H1 (cell line): ENCODE measurements at regions not wholly inside any gene's neighbourhood (a gene's known extent, or its start where the extent isn't known, plus 50 kb on each side); places are given as distances from the start of the nearest gene placed in this dataset.

Experiments used
- CTCF ChIA-PET: fragments of 300-600 bp; sonication (Branson Sonifier 250); formaldehyde crosslinking; loops from one replicate; lab custom pipeline; 2021; ENCODE audit not compliant: partially characterized antibody; lab: Charles Lee
- POLR2A ChIA-PET: fragments of 300-600 bp; sonication (Branson Sonifier 250); formaldehyde crosslinking; loops from one replicate; lab custom pipeline; 2021; ENCODE audit warnings: inconsistent platforms; ENCODE audit not compliant: partially characterized antibody; lab: Charles Lee
- DNase-seq, 2 experiments: peaks; one replicate each; pipeline versions ENCODE4 v3.0.0 to v3.0.0-alpha.2; 2010 to 2022; ENCODE audit warnings: low spot score in 2 of 2, low read depth in 1 of 2, mixed read lengths in 1 of 2
- FAIRE-seq: peaks from 2 replicates; lab custom pipeline; 2011; peaks lifted over from hg19 to GRCh38; lab: Jason Lieb, UNC
- H2AFZ ChIP-seq: 2 replicates; pipeline ENCODE4 v1.8.1; 2012; ENCODE audit warnings: low read length, inconsistent platforms
- H2AK5ac ChIP-seq: 2 replicates; pipeline ENCODE4 v1.6.1; 2013; ENCODE audit warnings: low read depth, low read length
- H2BK120ac ChIP-seq: replicated peaks from 2 replicates; pipeline ENCODE3; 2013; ENCODE audit warnings: low read depth, low read length, inconsistent platforms
- H2BK12ac ChIP-seq: 2 replicates; pipeline ENCODE4 v1.6.1; 2013; ENCODE audit warnings: low read depth, low read length
- H2BK15ac ChIP-seq: 2 replicates; pipeline ENCODE4 v1.6.1; 2013; ENCODE audit warnings: low read length
- H2BK20ac ChIP-seq: 2 replicates; pipeline ENCODE4 v1.6.1; 2013; ENCODE audit warnings: low read length
- H2BK5ac ChIP-seq: 2 replicates; pipeline ENCODE4 v1.6.1; 2013; ENCODE audit warnings: low read depth, low read length
- H3K14ac ChIP-seq: 2 replicates; pipeline ENCODE4 v1.6.1; 2013; ENCODE audit warnings: inconsistent platforms; ENCODE audit not compliant: insufficient read length
- H3K18ac ChIP-seq: 2 replicates; pipeline ENCODE4 v1.6.1; 2013; ENCODE audit warnings: low read length; ENCODE audit errors: extremely low read depth
- H3K23ac ChIP-seq: 2 replicates; pipeline ENCODE4 v1.6.1; 2013; ENCODE audit warnings: inconsistent platforms; ENCODE audit not compliant: insufficient read length
- H3K23me2 ChIP-seq: 2 replicates; pipeline ENCODE4 v1.6.1; 2013; ENCODE audit warnings: low read depth, low read length
- H3K27ac ChIP-seq: 2 replicates; pipeline ENCODE4 v1.6.1; 2011; ENCODE audit warnings: low read depth, low read length, inconsistent platforms
- H3K27me3 ChIP-seq, 4 experiments: replicated peaks in 1 of 4; 1 replicate in 1 of 4; 2 replicates in 3 of 4; pipeline versions ENCODE4 v1.6.1 to v1.8.1; 2011 to 2013; ENCODE audit warnings: low read length in 3 of 4, mild to moderate bottlenecking in 3 of 4, inconsistent platforms in 2 of 4, mixed read lengths in 2 of 4, moderate library complexity in 1 of 4; ENCODE audit not compliant: control insufficient read depth in 3 of 4, insufficient read depth in 3 of 4; ENCODE audit errors: extremely low read depth in 1 of 4
- H3K36me3 ChIP-seq, 4 experiments: 2 replicates each; pipeline versions ENCODE4 v1.6.1 to v1.8.1; 2011 to 2013; ENCODE audit warnings: mild to moderate bottlenecking in 4 of 4, low read length in 3 of 4, moderate library complexity in 2 of 4, control low read depth in 1 of 4, inconsistent platforms in 1 of 4; ENCODE audit not compliant: insufficient read depth in 4 of 4, control insufficient read depth in 2 of 4
- H3K4ac ChIP-seq: replicated peaks from 2 replicates; pipeline ENCODE3; 2013; ENCODE audit warnings: low read length, low read depth, mixed read lengths, inconsistent platforms; ENCODE audit not compliant: insufficient read length
- H3K4me1 ChIP-seq, 4 experiments: replicated peaks in 1 of 4; 1 replicate in 1 of 4; 2 replicates in 3 of 4; pipeline versions ENCODE4 v1.6.1 to v1.8.1; 2011 to 2013; ENCODE audit warnings: low read length in 3 of 4, inconsistent platforms in 2 of 4, mixed read lengths in 1 of 4; ENCODE audit not compliant: insufficient read depth in 4 of 4, control insufficient read depth in 3 of 4
- H3K4me2 ChIP-seq, 2 experiments: 2 replicates each; pipeline versions ENCODE4 v1.6.1 to v1.8.1; 2011 to 2013; ENCODE audit warnings: low read depth in 2 of 2, low read length in 2 of 2, control low read depth in 1 of 2, inconsistent platforms in 1 of 2, mild to moderate bottlenecking in 1 of 2; ENCODE audit not compliant: insufficient read depth in 1 of 2
- H3K4me3 ChIP-seq, 4 experiments: fragments of 200-600, 300-600 bp in 1 of 4; sonication (generic), shearing (Covaris generic), sonication (Bioruptor Twin) in 1 of 4; 2 replicates each; pipeline versions ENCODE4 v1.5.1 to v1.8.1; 2011 to 2016; ENCODE audit warnings: low read length in 4 of 4, low read depth in 3 of 4, control low read depth in 2 of 4, inconsistent platforms in 2 of 4, mild to moderate bottlenecking in 2 of 4, mixed read lengths in 1 of 4, moderate library complexity in 1 of 4; ENCODE audit not compliant: insufficient read depth in 2 of 4; ENCODE audit errors: extremely low read depth in 1 of 4
- H3K56ac ChIP-seq: replicated peaks from 2 replicates; pipeline ENCODE3; 2013; ENCODE audit warnings: low read depth, mild to moderate bottlenecking, mixed read lengths, low read length, inconsistent platforms; ENCODE audit not compliant: insufficient read length
- H3K79me1 ChIP-seq: 2 replicates; pipeline ENCODE4 v1.6.1; 2013; ENCODE audit warnings: low read depth, low read length, control low read depth
- H3K79me2 ChIP-seq, 2 experiments: 2 replicates each; pipeline versions ENCODE4 v1.6.1 to v1.8.1; 2012 to 2013; ENCODE audit warnings: low read length in 2 of 2, mild to moderate bottlenecking in 2 of 2, inconsistent platforms in 1 of 2; ENCODE audit not compliant: insufficient read depth in 2 of 2, control insufficient read depth in 1 of 2
- H3K9ac ChIP-seq, 4 experiments: replicated peaks in 1 of 4; 1 replicate in 1 of 4; 2 replicates in 3 of 4; pipeline versions ENCODE4 v1.6.1 to v1.8.1; 2011 to 2013; ENCODE audit warnings: low read depth in 3 of 4, low read length in 3 of 4, control low read depth in 2 of 4, mild to moderate bottlenecking in 2 of 4, moderate library complexity in 2 of 4, inconsistent platforms in 1 of 4; ENCODE audit errors: extremely low read depth in 1 of 4
- H3K9me3 ChIP-seq, 2 experiments: 2 replicates each; pipeline versions ENCODE4 v1.6.1 to v1.8.1; 2012 to 2013; ENCODE audit warnings: mild to moderate bottlenecking in 2 of 2, moderate library complexity in 2 of 2, control low read depth in 1 of 2, inconsistent platforms in 1 of 2, low read depth in 1 of 2, low read length in 1 of 2, mixed read lengths in 1 of 2; ENCODE audit not compliant: insufficient read depth in 2 of 2
- H4K20me1 ChIP-seq, 2 experiments: replicated peaks in 1 of 2; 2 replicates each; pipeline versions ENCODE3 to v1.8.1; 2011 to 2013; ENCODE audit warnings: inconsistent platforms in 2 of 2, low read length in 2 of 2, mild to moderate bottlenecking in 1 of 2; ENCODE audit not compliant: insufficient read depth in 2 of 2, control insufficient read depth in 1 of 2
- H4K5ac ChIP-seq: 2 replicates; pipeline ENCODE4 v1.6.1; 2013; ENCODE audit warnings: low read length, low read depth, mixed read lengths, inconsistent platforms; ENCODE audit not compliant: insufficient read length
- H4K8ac ChIP-seq: 2 replicates; pipeline ENCODE4 v1.8.0; 2013; ENCODE audit warnings: mild to moderate bottlenecking, moderate library complexity, low read length, inconsistent platforms; ENCODE audit not compliant: insufficient read depth; ENCODE audit errors: extremely low read depth
- H4K91ac ChIP-seq: replicated peaks from 2 replicates; pipeline ENCODE3; 2013; ENCODE audit warnings: low read length, mixed read lengths, inconsistent platforms; ENCODE audit not compliant: insufficient read length
- BCL11A ChIP-seq, 2 experiments: IDR thresholded peaks; one replicate each; pipeline ENCODE4 v1.6.1; 2011; ENCODE audit warnings: low read depth in 2 of 2, low read length in 2 of 2, mild to moderate bottlenecking in 2 of 2
- KDM4A ChIP-seq: IDR thresholded peaks from one replicate; pipeline ENCODE4 v1.7.1; 2012; ENCODE audit warnings: low read depth, mild to moderate bottlenecking, moderate library complexity, low read length, inconsistent platforms; ENCODE audit not compliant: severe bottlenecking
- RAD21 ChIP-seq, 2 experiments: IDR thresholded peaks in 1 of 2; conservative IDR thresholded peaks in 1 of 2; 2 replicates each; pipeline ENCODE4 v1.6.1; 2011; ENCODE audit warnings: low read depth in 2 of 2, low read length in 2 of 2, improper control_type of control experiment in 1 of 2, inconsistent platforms in 1 of 2, mild to moderate bottlenecking in 1 of 2, moderate library complexity in 1 of 2
- SRF ChIP-seq: IDR thresholded peaks from 2 replicates; pipeline ENCODE4 v1.6.1; 2011; ENCODE audit warnings: mild to moderate bottlenecking, low read depth, low read length, moderate library complexity
- TCF12 ChIP-seq: IDR thresholded peaks from 2 replicates; pipeline ENCODE4 v1.6.1; 2011; ENCODE audit warnings: low read depth, mild to moderate bottlenecking, low read length
- WGBS, 2 experiments: shearing (Covaris generic) in 1 of 2; methylation state at CpG; one replicate each; pipeline versions ENCODE4 v1.1.6 to v1.1.7; 2013 to 2015; ENCODE audit warnings: low lambda C conversion rate in 2 of 2, mixed read lengths in 2 of 2, inconsistent platforms in 1 of 2, low coverage in 1 of 2, missing lambda C conversion rate in 1 of 2; ENCODE audit not compliant: insufficient replicate concordance in 2 of 2, insufficient coverage in 1 of 2, insufficient read length in 1 of 2; ENCODE audit errors: extremely low coverage in 1 of 2, missing lambda C conversion rate in 1 of 2; 5-methylcytosine and 5-hydroxymethylcytosine counted together
- TF ChIP-seq, protein P1 (sequence below): IDR thresholded peaks from 2 replicates; pipeline ENCODE4 v1.6.1; 2011; ENCODE audit warnings: low read length, improper control_type of control experiment

- peak overlapping the region in 1 of 4 experiments; percentile 34; a peak in 2 of 8 replicates for H3K4me3 ChIP-seq
- peak overlapping the region; percentile 53; the same call in 1 of the 2 replicates for H2BK12ac ChIP-seq
- no peaks in the 10 kb centered on the region for H3K36me3 ChIP-seq
- ChIA-PET CTCF (interaction anchor here (0.6 to 10.0 kb wide), 51 partner anchors 10 to 370 kb away, joined by 3 to 146 read pairs (median 4); no protein-coding TSS in a partner anchor), POLR2A (interaction anchor here (1.0 to 1.2 kb wide), 3 partner anchors 10 to 223 kb away, joined by 3 to 4 read pairs (median 3); no protein-coding TSS in a partner anchor)
- H2BK5ac ChIP-seq: 0 out of 2 replicates have a peak overlapping the region, but pooled peaks have one; percentile 8
- H3K4ac ChIP-seq: no peak overlapping the region
- no peaks in the 10 kb centered on the region for H3K79me2 ChIP-seq
- no peak overlapping the region for H3K27ac ChIP-seq
- H3K14ac ChIP-seq: no peak overlapping the region
- H3K9ac ChIP-seq: no peak overlapping the region
- H4K20me1 ChIP-seq: no peaks in the 10 kb centered on the region
- 0 out of 2 replicates have a peak overlapping the region, but pooled peaks have one; percentile 18 for H2BK15ac ChIP-seq
- no peak for FAIRE-seq
- peak overlapping the region; percentile 21; the same call in 1 of the 2 replicates for H2BK20ac ChIP-seq
- H3K23me2 ChIP-seq: no peaks in the 10 kb centered on the region; the same call in 1 of the 2 replicates
- H3K4me1 ChIP-seq: peaks cover 8 to 24% (median 14%) of the 10 kb centered on the region in 4 experiments
- H3K79me1 ChIP-seq: no peaks in the 10 kb centered on the region
- H3K56ac ChIP-seq: no peak overlapping the region
- peak overlapping the region in 1 of 2 experiments; percentile 15; a peak in 1 of 4 replicates for H3K4me2 ChIP-seq
- 0 out of 2 replicates have a peak overlapping the region, but pooled peaks have one; percentile 14 for H2AK5ac ChIP-seq
- no peak overlapping the region for H2AFZ ChIP-seq
- H4K91ac ChIP-seq: peak overlapping the region; percentile 61
- WGBS, 2 experiments: 46% methylated on average over 23 of the region's 28 CpGs; no CpG with 5 or more reads in 1 of the 2 experiments
- peaks cover 0 to 5% (median under 1%) of the 10 kb centered on the region in 4 experiments; a peak in 3 of 7 replicates for H3K27me3 ChIP-seq
- no peak overlapping the region for H3K23ac ChIP-seq
- no peak overlapping the region for H4K5ac ChIP-seq
- peak; percentile 81 to 89 for DNase-seq
- no peak overlapping the region for H2BK120ac ChIP-seq
- H3K9me3 ChIP-seq: no peaks in the 10 kb centered on the region
- H4K8ac ChIP-seq: no peak overlapping the region
- 0 out of 2 replicates have a peak overlapping the region, but pooled peaks have one; percentile 40 for H3K18ac ChIP-seq
- TF ChIP-seq KDM4A (no peak), SRF (0 out of 2 replicates have a peak, but pooled peaks have one; percentile 38), TCF12 (0 out of 2 replicates have a peak, but pooled peaks have one; percentile 36), BCL11A (IDR thresholded peaks at IDR 0.05; ENCODE audit: low read depth in 2 of 2, low read length in 2 of 2) (no peak), RAD21 (IDR thresholded peaks at IDR 0.05 in 1 of 2, conservative IDR thresholded peaks at IDR 0.05 in 1 of 2; ENCODE audit: low read depth in 2 of 2, low read length in 2 of 2) (peak; percentile 89 to 94)
- TF ChIP-seq, protein P1, sequence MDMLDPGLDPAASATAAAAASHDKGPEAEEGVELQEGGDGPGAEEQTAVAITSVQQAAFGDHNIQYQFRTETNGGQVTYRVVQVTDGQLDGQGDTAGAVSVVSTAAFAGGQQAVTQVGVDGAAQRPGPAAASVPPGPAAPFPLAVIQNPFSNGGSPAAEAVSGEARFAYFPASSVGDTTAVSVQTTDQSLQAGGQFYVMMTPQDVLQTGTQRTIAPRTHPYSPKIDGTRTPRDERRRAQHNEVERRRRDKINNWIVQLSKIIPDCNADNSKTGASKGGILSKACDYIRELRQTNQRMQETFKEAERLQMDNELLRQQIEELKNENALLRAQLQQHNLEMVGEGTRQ: no peak
These were observed 124.3 kb downstream of the TRIM29 start for GRCh38 chr11:120013325-120014250.
